SK-N-SH (cell line): ENCODE measurements at regions not wholly inside any gene's neighbourhood (a gene's known extent, or its start where the extent isn't known, plus 50 kb on each side); places are given as distances from the start of the nearest gene placed in this dataset.

Source experiments
- FOXJ3 ChIP-seq: sonication (generic); formaldehyde crosslinking; IDR thresholded peaks from 2 replicates; pipeline ENCODE4 v1.5.1; 2020; ENCODE audit warnings: mild to moderate bottlenecking, missing genetic modification reagents
- NFIC ChIP-seq: IDR thresholded peaks from 2 replicates; pipeline ENCODE4 v1.4.0; 2012; ENCODE audit warnings: borderline replicate concordance
- YY1 ChIP-seq: IDR thresholded peaks from 2 replicates; pipeline ENCODE4 v1.4.0; 2012; ENCODE audit warnings: low read depth, mild to moderate bottlenecking
- TF ChIP-seq, protein P1 (sequence below): IDR thresholded peaks from 2 replicates; pipeline ENCODE4 v1.6.1; 2012; ENCODE audit warnings: mild to moderate bottlenecking, low read depth, low read length, moderate library complexity
- TF ChIP-seq, protein P2 (sequence below): fragments of 200-600 bp; sonication (generic); IDR thresholded peaks from 2 replicates; pipeline ENCODE4 v1.6.1; 2017; ENCODE audit warnings: antibody characterized with exemption, mild to moderate bottlenecking, moderate library complexity

DNA sequence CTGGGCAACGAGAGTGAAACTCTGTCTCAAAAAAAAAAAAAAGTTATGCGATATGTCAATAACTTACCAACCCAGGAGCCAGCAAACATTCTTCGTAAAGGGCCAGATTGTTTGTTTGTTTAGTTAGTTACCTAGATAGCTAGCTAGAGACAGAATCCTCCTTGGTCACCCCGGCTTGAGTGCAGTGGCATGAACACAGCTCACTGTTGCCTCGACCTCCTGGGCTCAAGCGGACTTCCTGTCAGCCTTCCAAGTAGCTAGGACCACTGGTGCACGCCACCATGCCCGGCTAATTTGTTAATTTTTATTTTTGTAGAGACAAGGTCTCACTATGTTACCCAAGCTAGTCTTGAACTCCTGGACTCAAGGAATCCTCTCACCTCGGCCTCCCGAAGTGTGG is 113.0 kb downstream of the LITAF start:
- TF ChIP-seq, protein P1, sequence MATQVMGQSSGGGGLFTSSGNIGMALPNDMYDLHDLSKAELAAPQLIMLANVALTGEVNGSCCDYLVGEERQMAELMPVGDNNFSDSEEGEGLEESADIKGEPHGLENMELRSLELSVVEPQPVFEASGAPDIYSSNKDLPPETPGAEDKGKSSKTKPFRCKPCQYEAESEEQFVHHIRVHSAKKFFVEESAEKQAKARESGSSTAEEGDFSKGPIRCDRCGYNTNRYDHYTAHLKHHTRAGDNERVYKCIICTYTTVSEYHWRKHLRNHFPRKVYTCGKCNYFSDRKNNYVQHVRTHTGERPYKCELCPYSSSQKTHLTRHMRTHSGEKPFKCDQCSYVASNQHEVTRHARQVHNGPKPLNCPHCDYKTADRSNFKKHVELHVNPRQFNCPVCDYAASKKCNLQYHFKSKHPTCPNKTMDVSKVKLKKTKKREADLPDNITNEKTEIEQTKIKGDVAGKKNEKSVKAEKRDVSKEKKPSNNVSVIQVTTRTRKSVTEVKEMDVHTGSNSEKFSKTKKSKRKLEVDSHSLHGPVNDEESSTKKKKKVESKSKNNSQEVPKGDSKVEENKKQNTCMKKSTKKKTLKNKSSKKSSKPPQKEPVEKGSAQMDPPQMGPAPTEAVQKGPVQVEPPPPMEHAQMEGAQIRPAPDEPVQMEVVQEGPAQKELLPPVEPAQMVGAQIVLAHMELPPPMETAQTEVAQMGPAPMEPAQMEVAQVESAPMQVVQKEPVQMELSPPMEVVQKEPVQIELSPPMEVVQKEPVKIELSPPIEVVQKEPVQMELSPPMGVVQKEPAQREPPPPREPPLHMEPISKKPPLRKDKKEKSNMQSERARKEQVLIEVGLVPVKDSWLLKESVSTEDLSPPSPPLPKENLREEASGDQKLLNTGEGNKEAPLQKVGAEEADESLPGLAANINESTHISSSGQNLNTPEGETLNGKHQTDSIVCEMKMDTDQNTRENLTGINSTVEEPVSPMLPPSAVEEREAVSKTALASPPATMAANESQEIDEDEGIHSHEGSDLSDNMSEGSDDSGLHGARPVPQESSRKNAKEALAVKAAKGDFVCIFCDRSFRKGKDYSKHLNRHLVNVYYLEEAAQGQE = no peak
- TF ChIP-seq, protein P2, sequence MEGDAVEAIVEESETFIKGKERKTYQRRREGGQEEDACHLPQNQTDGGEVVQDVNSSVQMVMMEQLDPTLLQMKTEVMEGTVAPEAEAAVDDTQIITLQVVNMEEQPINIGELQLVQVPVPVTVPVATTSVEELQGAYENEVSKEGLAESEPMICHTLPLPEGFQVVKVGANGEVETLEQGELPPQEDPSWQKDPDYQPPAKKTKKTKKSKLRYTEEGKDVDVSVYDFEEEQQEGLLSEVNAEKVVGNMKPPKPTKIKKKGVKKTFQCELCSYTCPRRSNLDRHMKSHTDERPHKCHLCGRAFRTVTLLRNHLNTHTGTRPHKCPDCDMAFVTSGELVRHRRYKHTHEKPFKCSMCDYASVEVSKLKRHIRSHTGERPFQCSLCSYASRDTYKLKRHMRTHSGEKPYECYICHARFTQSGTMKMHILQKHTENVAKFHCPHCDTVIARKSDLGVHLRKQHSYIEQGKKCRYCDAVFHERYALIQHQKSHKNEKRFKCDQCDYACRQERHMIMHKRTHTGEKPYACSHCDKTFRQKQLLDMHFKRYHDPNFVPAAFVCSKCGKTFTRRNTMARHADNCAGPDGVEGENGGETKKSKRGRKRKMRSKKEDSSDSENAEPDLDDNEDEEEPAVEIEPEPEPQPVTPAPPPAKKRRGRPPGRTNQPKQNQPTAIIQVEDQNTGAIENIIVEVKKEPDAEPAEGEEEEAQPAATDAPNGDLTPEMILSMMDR = no peak
- TF ChIP-seq YY1 = no peak
- TF ChIP-seq FOXJ3 (CRISPR knock-in tag) = no peak
- no peak for TF ChIP-seq NFIC
